H4 (cell line): ENCODE measurements at regions not wholly inside any gene's neighbourhood (a gene's known extent, or its start where the extent isn't known, plus 50 kb on each side); places are given as distances from the start of the nearest gene placed in this dataset.

ENCODE experiments used
- DNase-seq: peaks from one replicate; pipeline ENCODE4 v3.0.0-alpha.2; 2015; ENCODE audit warnings: low spot score

DNA sequence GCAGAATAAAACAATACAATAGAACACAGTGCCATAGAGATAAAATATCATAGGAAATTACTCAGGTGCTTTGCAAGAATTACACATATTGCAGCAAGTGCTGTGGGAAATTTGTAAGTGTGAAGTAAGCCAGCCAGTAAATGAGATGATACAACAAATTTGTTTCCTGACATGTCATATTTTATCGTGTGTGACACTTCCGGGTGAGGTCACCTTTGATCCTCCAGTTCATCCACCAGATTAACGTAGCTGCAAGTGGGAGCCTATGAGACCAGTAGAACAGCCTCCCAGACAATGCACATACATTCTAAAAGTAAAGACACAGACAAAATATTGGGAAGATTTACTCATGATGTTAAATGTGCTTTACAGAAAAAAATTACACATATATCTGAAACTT, 72.2 kb downstream of the PRDM9 start:
- no peak for DNase-seq

- no peak for DNase-seq
Observed at GRCh38 chr5:23583081-23583480, 75.7 kb downstream of the PRDM9 start.

- no peak for DNase-seq
Observed at GRCh38 chr5:23588841-23589326, 81.5 kb downstream of the PRDM9 start.

- DNase-seq = no peak
Observed at GRCh38 chr5:23591250-23591649, 83.8 kb downstream of the PRDM9 start.

GRCh38 chr5:23606927-23607326, 99.5 kb downstream of the PRDM9 start:
- no peak for DNase-seq

- DNase-seq = no peak
Observed at GRCh38 chr5:23612701-23613100, 105.3 kb downstream of the PRDM9 start.

DNA sequence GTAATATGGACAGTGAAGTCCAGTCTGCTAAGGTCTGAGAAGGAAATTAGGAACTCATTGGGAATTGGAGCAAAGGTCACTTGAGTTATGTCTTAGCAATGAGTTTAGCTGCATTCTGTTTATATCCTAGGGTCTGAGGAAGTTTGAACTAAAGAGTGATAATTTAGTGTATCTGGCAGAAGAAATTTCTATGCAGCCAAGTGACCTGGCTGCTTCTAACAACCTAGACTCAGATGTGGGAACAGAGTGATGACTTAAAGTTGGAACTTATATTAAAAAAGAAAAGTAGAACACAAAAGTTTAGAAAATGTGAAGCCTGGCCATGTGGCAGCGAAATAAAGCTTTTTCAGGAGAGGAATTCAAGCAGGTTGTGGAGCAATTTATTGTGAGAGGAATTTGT, 106.2 kb downstream of the PRDM9 start:
- no peak for DNase-seq

DNA sequence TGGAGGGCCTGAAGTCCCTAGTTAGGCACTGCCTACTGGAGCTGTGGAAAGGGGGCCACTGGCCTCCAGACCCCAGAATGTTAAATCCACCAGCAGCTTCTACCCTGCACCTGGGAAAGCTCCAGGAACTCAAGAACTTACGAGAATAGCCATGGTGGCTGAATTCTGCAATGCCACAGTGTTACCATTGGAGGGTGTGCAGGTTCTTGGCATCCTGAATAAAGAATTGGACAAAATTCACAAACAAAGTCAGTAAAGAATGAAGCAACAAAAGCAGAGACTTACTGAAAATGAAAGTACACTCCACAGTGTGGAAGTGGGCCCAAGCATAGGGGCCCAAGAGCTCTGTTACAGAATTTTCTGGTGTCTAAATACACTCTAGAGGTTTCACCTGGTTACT, 107.0 kb downstream of the PRDM9 start:
- no peak for DNase-seq

DNA sequence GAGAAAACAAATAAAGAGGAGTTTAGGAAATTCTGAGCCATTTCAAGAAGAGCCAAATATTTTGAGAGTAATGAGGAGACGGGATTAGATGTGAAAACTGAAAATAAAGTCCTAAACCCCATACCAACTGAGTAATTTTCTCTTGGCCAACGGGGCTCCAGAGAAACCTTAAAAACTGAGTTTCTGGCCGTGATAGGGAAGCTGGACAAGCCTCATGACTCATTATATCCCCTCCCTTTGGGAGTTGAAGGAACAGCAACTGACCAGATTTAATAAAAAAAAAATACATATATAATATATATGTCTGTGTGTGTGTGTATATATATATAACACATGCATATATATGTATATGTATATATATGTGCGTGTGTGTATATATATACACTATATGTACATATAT, 119.6 kb downstream of the PRDM9 start:
- no peak for DNase-seq

- no peak for DNase-seq
Observed at GRCh38 chr5:23627976-23628375, 120.6 kb downstream of the PRDM9 start.

- DNase-seq = no peak
Observed at GRCh38 chr5:23629396-23629795, 122.0 kb downstream of the PRDM9 start.

DNA sequence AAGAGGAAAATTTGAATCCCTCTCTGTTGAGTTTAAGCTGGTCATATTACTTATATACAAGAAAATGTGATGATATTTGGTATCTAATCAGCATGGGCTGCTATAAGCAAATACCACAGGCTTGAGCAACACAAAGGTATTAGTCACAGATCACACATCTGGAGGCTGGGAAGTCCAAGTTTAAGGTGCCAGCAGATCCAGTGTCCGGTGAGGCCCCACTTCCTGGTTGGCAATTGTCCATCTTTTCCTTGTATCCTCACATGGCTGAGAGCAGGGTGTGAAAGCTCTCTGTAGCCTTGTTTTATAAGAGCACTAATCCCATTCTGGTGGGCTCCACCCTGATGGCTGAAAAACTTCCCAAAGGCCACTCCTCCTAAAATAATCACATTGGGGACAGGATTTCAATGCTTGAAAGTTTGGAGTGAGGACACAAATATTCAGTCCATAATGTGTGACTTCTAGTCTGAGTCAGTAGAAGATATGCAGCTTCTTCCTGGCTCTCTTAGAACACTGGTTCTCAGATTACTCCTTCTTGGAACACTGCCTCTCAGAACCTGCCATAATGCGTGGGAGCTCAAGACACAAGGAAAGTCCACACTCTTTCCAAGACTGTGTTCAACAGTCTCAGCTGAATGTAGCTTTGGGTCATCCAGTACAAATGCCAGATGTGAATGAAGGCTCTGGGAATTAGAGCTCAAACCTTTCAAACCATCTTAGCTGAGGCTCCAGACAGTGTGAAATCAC, 124.1 kb downstream of the PRDM9 start:
- DNase-seq = peak; percentile 81

- DNase-seq = no peak
Observed at GRCh38 chr5:23635938-23636337, 128.5 kb downstream of the PRDM9 start.

DNA sequence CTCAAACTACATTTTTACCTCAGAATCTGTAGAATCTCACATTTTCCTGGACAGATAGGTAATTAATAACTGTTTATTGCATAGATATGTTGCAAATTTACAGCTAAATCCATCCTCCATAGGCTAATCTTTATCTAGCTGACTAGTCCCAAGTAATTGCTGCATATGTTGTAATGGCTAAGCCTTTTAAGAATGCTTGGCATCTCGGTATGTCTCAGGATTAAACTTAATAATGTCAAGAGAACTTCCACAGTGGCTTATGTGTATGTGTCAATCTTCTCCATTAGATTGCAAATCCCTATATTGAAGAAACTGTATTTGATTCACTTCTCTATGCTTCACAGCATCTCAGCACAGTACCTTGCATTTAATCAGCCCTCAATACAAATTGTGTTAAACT, 131.9 kb downstream of the PRDM9 start:
- no peak for DNase-seq

DNA sequence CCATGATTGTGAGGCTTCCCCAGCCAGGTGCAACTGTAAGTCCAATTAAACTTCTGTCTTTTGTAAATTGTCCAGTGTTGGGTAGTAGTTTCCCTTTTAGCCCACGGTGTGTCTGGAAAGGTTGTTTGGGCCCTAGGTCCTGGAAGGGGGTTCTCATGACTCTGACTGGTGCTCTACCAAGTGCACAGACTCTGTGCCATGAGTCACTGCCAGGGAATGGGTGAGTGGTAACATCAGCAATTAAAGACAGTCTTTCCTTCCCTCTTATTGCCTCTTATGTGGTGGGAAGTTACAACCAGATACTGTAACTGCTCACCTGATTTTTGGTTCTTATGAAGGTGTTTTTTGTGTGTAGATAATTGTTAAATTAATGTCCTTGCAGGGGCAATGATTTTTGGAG, 141.2 kb downstream of the PRDM9 start:
- DNase-seq = no peak

GRCh38 chr5:23649594-23649993, 142.2 kb downstream of the PRDM9 start:
- no peak for DNase-seq

- DNase-seq = no peak
Observed at GRCh38 chr5:23655674-23656073, 148.3 kb downstream of the PRDM9 start.

- DNase-seq = no peak
Observed at GRCh38 chr5:23675456-23675855, 168.0 kb downstream of the PRDM9 start.

DNA sequence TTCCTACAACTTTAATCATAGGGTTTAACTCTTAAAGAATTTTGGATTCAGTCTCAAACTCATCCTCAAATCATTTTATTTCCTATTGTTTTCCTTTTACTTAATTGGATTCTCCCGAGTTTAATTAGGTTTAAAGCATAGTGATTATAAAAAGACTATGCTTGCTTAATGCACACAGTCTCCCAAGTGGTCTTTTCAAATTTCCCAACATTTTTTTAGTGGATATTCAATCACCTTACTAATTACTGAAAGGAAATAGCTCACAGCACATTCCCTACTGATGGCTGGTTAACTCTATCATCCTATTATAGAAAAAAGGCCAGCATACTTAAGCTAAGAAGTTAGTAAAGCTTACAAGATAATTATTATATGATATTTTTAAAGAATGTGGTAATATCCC, 170.6 kb downstream of the PRDM9 start:
- DNase-seq = no peak

DNA sequence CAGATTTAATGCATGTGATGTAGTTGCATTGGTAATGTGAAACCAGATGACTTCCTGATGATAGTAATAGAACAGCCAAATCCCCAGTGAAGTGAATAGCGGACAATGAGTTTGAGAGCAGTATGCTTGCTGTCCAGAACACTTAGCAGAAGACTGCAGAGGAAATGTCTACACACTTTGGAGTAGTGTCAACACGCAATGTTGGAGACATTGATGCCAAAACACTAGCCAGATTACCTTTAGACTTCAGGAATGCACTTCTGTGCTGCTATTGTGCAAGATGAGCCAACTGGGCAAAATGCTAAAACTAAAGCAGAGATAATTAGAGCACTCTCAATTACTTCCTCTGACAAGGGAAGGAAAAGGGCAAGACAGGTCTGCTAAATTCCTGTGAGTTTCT, 176.7 kb downstream of the PRDM9 start:
- DNase-seq = no peak

DNA sequence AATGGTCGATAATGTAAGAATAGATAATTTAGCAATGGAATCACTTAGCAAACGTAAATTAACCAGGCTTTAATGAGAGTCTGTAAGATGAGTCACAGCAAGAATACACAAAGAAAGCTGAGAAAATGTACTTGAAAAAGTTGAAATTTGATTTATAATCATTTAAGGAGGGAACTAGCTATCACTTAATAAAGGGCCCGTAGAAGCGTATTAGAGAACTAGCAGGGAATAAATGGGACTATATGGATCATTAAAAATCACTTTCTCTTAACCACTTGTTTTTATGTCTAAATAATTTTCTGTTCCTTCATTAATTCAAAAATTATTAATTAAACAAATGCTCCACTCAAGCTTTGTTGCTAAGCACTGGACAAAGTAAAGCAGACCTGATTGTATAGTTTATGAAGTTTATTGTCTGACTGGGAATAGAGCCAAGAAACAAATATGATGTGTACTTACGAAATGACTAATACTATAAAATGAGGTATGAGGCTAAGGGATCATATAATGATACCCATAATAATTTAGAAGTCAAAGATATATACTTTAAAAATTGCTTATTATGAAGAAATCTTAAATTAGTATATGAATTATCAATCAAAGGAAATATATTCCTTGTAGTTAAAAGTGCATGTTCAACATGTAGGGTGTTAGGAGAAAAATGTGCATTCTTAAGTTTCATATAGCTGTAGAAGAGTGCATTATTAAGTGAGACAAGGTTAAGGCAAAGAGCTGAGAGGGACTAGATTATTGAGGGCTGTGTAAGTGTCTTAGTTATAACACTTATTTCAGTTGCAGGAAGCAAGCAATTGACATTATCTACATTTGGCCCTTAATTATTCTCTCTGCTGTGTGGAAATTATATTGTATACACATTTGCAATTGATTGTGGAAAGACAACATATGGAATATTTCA, 196.8 kb downstream of the PRDM9 start:
- no peak for DNase-seq

- DNase-seq = no peak
Observed at GRCh38 chr5:23717486-23717885, 210.1 kb downstream of the PRDM9 start.

- no peak for DNase-seq
Observed at GRCh38 chr5:23718564-23718963, 211.2 kb downstream of the PRDM9 start.
